ENCODE measurements at regions not wholly inside any gene's neighbourhood (a gene's known extent, or its start where the extent isn't known, plus 50 kb on each side); places are given as distances from the start of the nearest gene placed in this dataset.

DNA sequence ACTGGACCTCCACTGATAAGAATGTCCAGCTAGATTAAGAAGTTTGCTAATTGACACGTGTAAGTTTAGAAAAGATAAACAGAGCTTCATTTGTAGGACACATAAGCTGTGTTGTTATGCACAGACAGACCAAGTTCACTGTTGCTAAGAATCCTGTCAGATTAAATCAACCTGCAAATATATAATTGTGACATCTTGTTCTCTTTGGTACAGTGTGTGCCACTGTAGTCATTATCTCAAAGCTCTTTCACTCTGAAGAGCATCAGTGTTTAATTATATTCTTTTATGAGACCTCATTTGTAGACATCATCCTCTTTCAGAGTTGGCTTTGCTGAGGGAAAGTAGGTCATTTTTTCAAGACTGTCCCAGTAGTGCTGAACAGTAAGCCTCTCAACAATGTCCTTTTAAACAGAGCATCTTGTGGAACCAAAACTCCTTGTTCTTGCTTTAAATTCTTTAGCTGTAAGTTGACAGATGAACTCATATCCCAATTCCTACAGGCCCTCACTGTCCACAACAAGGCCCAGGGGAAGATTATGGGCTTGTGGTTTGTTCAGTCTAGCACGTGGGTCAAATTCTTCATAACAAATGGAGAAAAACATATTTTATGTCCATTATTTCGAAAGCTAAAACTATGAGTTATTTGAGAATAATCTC is 252.4 kb downstream of the HDGFL1 start:
- ChIA-PET CTCF (no interaction called here), POLR2A (ENCODE audit: unreplicated experiment) (no interaction called here)
- Histone ChIP-seq H3K4me2 (no peak overlapping the region), H3F3A (ENCODE audit: insufficient read depth, low read depth) (peaks cover 10% of the 10 kb centered on the region), H3K27me3 (ENCODE audit: insufficient read depth, low read depth) (no peaks in the 10 kb centered on the region), H3K36me3 (ENCODE audit: low read depth) (no peaks in the 10 kb centered on the region), H3K4me1 (replicated peaks; ENCODE audit: insufficient read depth) (peaks cover 12% of the 10 kb centered on the region), H3K9me3 (ENCODE audit: insufficient read depth, low read depth) (peaks cover 9% of the 10 kb centered on the region; the same call in 1 of the 2 replicates), H3K9me2 (ENCODE audit: insufficient read depth) (no peaks in the 10 kb centered on the region), H3K27ac (no peak overlapping the region), H2AFZ (no peak overlapping the region), H3K4me3 (no peak overlapping the region), H4K20me1 (ENCODE audit: insufficient read depth) (no peaks in the 10 kb centered on the region), H3K79me2 (ENCODE audit: low read depth) (no peaks in the 10 kb centered on the region)
- TF ChIP-seq, protein P1, sequence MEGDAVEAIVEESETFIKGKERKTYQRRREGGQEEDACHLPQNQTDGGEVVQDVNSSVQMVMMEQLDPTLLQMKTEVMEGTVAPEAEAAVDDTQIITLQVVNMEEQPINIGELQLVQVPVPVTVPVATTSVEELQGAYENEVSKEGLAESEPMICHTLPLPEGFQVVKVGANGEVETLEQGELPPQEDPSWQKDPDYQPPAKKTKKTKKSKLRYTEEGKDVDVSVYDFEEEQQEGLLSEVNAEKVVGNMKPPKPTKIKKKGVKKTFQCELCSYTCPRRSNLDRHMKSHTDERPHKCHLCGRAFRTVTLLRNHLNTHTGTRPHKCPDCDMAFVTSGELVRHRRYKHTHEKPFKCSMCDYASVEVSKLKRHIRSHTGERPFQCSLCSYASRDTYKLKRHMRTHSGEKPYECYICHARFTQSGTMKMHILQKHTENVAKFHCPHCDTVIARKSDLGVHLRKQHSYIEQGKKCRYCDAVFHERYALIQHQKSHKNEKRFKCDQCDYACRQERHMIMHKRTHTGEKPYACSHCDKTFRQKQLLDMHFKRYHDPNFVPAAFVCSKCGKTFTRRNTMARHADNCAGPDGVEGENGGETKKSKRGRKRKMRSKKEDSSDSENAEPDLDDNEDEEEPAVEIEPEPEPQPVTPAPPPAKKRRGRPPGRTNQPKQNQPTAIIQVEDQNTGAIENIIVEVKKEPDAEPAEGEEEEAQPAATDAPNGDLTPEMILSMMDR (conservative IDR thresholded peaks at IDR 0.05) = no peak
- TF ChIP-seq EZH2 (IDR thresholded peaks at IDR 0.05; ENCODE audit: low read depth) = no peak
- no TSS peak for BruUV-seq (replicated peaks)
- DNase-seq = no peak
- intact Hi-C loops (cut with micrococcal nuclease; ENCODE audit: unreplicated experiment) = no loop called here

DNA sequence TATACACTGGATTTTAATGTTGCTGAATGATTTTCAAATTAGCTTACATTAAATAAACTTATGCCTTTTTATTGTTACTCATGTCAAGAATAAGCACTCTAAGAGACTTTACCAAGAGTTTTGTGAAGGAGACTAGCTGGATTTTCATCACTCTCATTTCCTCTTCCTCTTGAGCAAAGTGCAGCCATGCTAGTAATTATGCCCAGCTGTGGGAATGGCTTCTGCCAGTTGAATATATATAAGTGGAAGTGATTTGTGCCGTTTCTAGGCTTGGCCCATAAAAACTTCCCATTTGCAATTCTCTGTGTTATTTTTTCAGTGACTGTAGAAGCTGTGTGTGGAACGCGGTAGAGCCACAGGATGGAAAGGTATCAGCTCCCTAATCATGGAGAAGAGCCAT is 255.8 kb downstream of the HDGFL1 start:
- no peak for TF ChIP-seq EZH2 (IDR thresholded peaks at IDR 0.05; ENCODE audit: low read depth)
- TF ChIP-seq, protein P1 (conservative IDR thresholded peaks at IDR 0.05) = no peak
- BruUV-seq (replicated peaks) = no TSS peak
- ChIA-PET POLR2A (ENCODE audit: unreplicated experiment) (no interaction called here), CTCF (no interaction called here)
- intact Hi-C loops (cut with micrococcal nuclease; ENCODE audit: unreplicated experiment) = loop anchor here (5.0 kb wide), 6 partner anchors 588 to 1803 kb away; no protein-coding TSS in a partner anchor
- H2AFZ ChIP-seq = no peak overlapping the region
- no peaks in the 10 kb centered on the region for H3K27me3 ChIP-seq (ENCODE audit: insufficient read depth, low read depth)
- H3K79me2 ChIP-seq (ENCODE audit: low read depth) = no peaks in the 10 kb centered on the region
- no peak overlapping the region for H3K4me3 ChIP-seq
- H3K9me3 ChIP-seq (ENCODE audit: insufficient read depth, low read depth) = peaks cover 16% of the 10 kb centered on the region; the same call in 1 of the 2 replicates
- H3K4me1 ChIP-seq (replicated peaks; ENCODE audit: insufficient read depth) = peaks cover 37% of the 10 kb centered on the region
- DNase-seq = no peak
- no peak overlapping the region for H3K27ac ChIP-seq
- H3K9me2 ChIP-seq (ENCODE audit: insufficient read depth) = no peaks in the 10 kb centered on the region
- H3K4me2 ChIP-seq = no peak overlapping the region
- H3F3A ChIP-seq (ENCODE audit: insufficient read depth, low read depth) = peaks cover 29% of the 10 kb centered on the region
- H3K36me3 ChIP-seq (ENCODE audit: low read depth) = no peaks in the 10 kb centered on the region
- no peaks in the 10 kb centered on the region for H4K20me1 ChIP-seq (ENCODE audit: insufficient read depth)

DNA sequence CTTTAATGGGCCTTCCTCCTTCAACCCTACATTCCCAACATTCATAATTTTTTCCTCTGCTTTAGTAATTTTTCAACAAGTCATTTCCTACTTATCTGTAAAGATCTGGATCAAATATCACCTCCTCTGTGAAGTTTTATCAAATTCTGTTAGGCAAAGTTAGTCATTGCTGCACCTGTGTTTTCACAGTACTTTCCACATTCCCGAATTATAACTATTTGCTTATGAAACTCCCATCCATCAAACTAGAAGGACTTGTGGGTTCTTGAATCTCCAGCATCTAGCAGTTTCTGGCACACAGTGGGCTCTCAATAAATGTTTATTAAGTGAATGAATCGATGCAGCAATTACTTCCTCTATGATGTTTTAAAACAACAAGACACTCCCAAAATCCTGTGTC is 257.6 kb downstream of the HDGFL1 start:
- no peak for TF ChIP-seq EZH2 (IDR thresholded peaks at IDR 0.05; ENCODE audit: low read depth)
- TF ChIP-seq, protein P1 (conservative IDR thresholded peaks at IDR 0.05) = no peak
- no TSS peak for BruUV-seq (replicated peaks)
- Histone ChIP-seq H3K79me2 (ENCODE audit: low read depth) (no peaks in the 10 kb centered on the region), H3K4me2 (peak overlapping the region; percentile 65), H3K27ac (peak overlapping the region; percentile 83), H3K4me1 (replicated peaks; ENCODE audit: insufficient read depth) (peaks cover 37% of the 10 kb centered on the region), H3F3A (ENCODE audit: insufficient read depth, low read depth) (peaks cover 29% of the 10 kb centered on the region), H3K27me3 (ENCODE audit: insufficient read depth, low read depth) (no peaks in the 10 kb centered on the region), H2AFZ (no peak overlapping the region), H3K9me3 (ENCODE audit: insufficient read depth, low read depth) (peaks cover 16% of the 10 kb centered on the region; the same call in 1 of the 2 replicates), H3K9me2 (ENCODE audit: insufficient read depth) (no peaks in the 10 kb centered on the region), H3K4me3 (no peak overlapping the region), H4K20me1 (ENCODE audit: insufficient read depth) (no peaks in the 10 kb centered on the region), H3K36me3 (ENCODE audit: low read depth) (no peaks in the 10 kb centered on the region)
- intact Hi-C loops (cut with micrococcal nuclease; ENCODE audit: unreplicated experiment) = loop anchor here (2.0 to 5.0 kb wide), 8 partner anchors 590 to 1952 kb away; no protein-coding TSS in a partner anchor
- POLR2A ChIA-PET (ENCODE audit: unreplicated experiment) = interaction anchor here (0.6 to 0.8 kb wide), 2 partner anchors 65 to 1234 kb away, joined by 3 to 4 read pairs; partner anchors contain the start of gene SOX4
- CTCF ChIA-PET = interaction anchor here (0.6 kb wide), 1 partner anchor 464 kb away, joined by 6 read pairs; no protein-coding TSS in a partner anchor
- peak; percentile 12 to 95 for DNase-seq
